HG03565 (cell line): ENCODE measurements at regions not wholly inside any gene's neighbourhood (a gene's known extent, or its start where the extent isn't known, plus 50 kb on each side); places are given as distances from the start of the nearest gene placed in this dataset.
"Not testable (repeated sequence)": the region's sequence is repeated elsewhere in the genome, so short reads cannot be mapped to it uniquely, and the experiment has no call there.

ENCODE experiments used
- ATAC-seq: cut with Tn5 transposase; IDR thresholded peaks from one replicate; pipeline ENCODE4 v1.9.1; 2021; ENCODE audit warnings: mild to moderate bottlenecking, moderate library complexity; ENCODE audit not compliant: unreplicated experiment

GRCh38 chr11:97102180-97102579 is 712.4 kb downstream of the JRKL start:
- not testable (repeated sequence) for ATAC-seq

GRCh38 chr11:97107604-97108003 is 717.8 kb downstream of the JRKL start:
- ATAC-seq: peak; percentile 37

DNA sequence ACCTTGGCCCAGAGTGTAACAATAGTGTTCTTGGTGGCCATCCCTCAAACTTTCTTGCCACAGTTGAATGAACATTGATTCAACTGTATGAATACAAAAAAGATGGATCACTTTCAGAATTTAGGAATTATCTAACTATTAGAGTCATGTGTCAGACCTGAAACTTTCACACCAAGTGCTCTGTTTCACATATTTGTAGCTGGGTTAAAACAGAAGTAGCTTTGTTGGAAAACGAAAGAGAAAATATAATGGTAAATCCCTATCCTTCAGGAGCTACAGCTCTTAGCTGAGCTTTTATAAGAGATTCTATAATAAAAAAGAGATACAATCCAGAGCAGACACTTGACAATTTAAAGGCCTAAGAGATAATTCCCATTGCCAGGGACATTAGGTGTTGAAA is 719.3 kb downstream of the JRKL start:
- no peak for ATAC-seq

- ATAC-seq: no peak
Measured at GRCh38 chr11:97110376-97110775, 720.6 kb downstream of the JRKL start.

GRCh38 chr11:97111559-97111958 is 721.7 kb downstream of the JRKL start:
- ATAC-seq: no peak

DNA sequence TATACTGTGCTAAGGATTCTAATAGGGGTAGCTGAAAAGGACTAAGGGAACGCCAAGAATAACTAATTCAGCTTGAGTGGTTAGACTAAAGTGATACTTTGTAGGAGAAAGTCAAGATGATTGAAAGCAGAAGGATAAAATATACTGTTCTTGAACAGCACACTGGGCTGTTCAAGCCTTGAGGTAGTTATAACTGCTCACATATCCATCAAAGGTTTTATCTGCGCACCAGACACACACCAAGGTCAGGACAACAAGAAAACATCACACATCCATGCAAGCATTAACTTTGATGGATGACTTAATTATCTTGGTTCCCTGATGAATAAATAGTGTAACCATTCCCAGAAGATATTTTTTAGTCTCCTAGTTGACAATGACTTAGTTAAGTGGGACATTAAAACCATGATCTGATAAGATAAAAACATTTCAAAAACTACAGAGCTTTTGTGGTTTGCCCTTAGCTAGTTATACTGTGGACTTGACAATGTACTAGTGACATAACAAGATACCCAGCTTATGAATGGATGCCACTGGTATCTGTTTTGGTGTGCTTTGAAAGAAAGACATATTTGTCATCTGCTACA is 728.9 kb downstream of the JRKL start:
- no peak for ATAC-seq

DNA sequence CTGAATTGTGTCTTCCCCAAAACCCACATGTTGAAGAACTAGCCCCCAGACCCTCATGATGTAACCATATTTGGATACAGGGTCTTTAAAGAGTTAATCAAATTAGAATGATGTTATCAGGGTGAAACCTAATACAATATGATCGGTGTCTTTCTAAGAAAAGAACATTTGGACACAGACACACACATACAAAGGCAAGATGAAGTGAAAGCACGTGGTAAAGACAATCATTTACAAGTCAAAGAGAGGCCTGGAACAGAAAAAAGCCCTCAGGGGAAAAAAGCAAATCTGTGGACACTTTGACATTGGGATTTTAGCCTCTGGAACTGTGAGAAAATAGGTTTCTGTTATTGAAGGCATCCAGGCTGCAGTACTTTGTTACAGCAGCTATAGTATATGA is 733.4 kb downstream of the JRKL start:
- no peak for ATAC-seq

DNA sequence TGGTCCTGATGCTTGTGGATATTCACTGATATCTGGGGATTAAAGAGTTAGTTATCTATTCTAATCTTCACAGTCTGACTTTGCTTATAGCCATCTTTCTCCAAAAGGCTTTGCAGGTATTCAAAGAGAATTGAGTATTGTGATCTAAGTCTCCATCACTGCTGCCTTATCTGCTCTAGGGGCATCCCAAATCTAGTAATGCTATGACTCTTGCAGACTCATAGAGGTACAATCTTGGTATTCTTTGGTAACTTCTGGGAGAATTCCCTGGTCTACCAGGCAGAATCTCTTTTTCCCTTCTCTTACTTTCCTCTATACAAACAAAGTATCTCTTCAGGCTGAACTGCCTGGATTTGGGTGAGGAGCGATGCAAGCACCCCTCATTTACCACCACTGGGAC is 746.3 kb downstream of the JRKL start:
- ATAC-seq: no peak

DNA sequence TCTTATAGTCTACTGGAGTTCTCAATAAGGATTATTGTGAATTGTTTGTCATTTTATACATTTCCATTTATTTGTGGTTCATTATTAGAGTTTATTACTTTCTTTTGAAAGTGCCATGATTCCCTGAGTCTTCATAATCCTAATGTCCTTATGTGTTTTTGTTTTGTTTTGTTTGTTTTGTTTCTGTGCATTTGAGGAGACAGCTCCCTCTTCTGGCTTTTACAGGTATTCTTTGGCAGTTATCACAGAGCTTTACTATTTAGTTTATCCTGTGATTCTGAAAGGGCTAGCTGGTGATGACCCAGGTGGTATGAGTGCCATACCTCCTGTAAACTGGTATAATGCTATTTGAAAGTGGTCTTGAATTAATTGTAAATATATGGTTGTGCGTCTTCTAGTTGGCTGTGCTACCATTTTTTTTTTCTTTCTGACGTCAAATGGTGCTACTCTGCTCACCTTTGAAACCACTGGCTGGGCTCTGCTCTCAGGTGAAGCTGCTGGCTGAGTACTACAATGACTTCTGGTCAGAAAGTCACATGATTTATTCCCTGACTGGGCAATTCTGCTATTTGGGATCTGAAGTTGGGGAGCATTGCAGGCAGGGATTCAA is 751.2 kb downstream of the JRKL start:
- no peak for ATAC-seq

- no peak for ATAC-seq
Measured at GRCh38 chr11:97143463-97143862, 753.6 kb downstream of the JRKL start.

DNA sequence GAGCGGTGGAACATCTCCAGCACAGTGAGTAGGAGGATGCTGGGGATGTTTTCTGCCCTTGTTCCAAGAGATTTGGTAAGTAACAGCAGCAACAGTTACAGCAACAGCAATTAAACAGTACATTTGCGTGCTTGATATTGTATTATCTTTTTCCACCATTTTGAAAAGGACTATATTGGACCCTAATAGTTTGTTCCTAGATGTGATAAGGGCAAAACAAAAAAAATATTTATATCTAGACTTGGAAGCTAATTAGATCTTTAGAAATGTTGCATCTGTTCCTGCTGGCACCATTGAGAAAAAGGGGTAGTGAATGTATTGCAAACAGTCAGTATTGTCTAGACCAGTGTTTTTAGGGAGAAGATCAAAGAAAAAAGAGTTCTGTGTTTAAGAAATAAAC is 759.9 kb downstream of the JRKL start:
- no peak for ATAC-seq

- ATAC-seq: no peak
Measured at GRCh38 chr11:97157221-97157740, 767.5 kb downstream of the JRKL start.

GRCh38 chr11:97158243-97158642 is 768.4 kb downstream of the JRKL start:
- ATAC-seq: no peak

GRCh38 chr11:97163631-97164191 is 773.9 kb downstream of the JRKL start:
- no peak for ATAC-seq

DNA sequence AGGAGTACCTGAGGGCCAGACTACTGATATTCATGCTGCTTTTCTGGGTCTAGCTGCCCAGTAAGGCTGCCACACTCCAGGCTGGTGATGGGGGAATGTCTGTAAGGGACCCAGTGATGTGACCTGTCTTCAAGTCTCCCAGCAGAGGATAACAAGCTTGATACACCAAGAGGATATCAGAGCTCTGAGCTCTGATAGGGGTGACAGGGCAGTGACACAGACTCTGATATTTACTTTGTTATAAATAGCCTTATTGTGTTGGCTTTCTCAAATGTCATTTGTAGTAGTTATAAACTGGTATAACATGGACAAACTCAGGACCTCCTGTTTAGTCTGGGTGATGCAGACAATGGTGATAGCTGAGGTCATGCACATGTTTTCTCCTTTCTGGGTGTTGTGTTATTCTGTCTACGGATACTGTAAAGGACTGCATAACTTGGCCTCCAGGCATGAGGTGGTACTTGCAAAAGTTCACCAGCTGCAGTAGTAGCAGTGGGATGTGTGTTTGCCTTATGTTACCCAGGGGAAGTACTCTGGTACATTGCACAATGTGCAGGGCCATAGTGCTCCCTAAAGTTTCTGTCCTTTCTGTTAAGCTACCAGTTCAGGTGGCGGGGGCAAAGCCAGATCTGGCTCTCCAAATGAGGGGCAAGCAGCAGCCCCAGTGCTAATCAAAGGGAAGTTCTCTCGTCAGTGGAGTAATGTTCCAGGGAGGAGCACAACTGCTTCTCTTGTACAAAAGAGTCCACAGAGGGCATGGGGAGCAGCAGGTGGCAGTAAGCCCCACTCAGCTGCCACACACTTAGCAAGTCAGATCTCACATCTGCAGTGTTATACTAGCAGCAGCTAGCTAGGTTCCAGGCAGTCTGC is 812.2 kb downstream of the JRKL start:
- no peak for ATAC-seq

GRCh38 chr11:97202613-97203292 is 812.9 kb downstream of the JRKL start:
- no peak for ATAC-seq

DNA sequence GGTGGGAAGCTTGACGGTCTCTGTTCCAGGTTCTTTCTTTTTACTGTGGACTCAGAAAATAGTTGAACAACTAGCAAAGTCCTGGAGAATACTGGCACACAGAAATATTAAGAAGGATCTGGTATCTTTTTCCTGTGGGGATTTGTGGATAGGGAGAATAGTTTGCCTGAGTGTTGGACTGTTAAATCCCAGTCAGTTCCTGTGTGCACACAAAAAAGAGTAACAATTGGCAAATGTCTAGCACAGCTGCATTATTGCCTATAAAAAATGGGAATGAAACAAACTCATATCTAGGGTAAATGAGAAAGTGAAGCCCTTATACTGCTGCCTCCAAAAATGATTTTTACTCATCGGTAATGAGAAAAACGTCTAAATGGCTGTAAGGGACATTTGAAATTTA is 828.2 kb downstream of the JRKL start:
- no peak for ATAC-seq

GRCh38 chr11:97223647-97224046 is 833.8 kb downstream of the JRKL start:
- no peak for ATAC-seq

- ATAC-seq: no peak
Measured at GRCh38 chr11:97224396-97224795, 834.6 kb downstream of the JRKL start.

GRCh38 chr11:97225794-97226193 is 836.0 kb downstream of the JRKL start:
- ATAC-seq: no peak

GRCh38 chr11:97229936-97230335 is 840.1 kb downstream of the JRKL start:
- no peak for ATAC-seq
